ENCODE measurements at regions not wholly inside any gene's neighbourhood (a gene's known extent, or its start where the extent isn't known, plus 50 kb on each side); places are given as distances from the start of the nearest gene placed in this dataset.

DNA sequence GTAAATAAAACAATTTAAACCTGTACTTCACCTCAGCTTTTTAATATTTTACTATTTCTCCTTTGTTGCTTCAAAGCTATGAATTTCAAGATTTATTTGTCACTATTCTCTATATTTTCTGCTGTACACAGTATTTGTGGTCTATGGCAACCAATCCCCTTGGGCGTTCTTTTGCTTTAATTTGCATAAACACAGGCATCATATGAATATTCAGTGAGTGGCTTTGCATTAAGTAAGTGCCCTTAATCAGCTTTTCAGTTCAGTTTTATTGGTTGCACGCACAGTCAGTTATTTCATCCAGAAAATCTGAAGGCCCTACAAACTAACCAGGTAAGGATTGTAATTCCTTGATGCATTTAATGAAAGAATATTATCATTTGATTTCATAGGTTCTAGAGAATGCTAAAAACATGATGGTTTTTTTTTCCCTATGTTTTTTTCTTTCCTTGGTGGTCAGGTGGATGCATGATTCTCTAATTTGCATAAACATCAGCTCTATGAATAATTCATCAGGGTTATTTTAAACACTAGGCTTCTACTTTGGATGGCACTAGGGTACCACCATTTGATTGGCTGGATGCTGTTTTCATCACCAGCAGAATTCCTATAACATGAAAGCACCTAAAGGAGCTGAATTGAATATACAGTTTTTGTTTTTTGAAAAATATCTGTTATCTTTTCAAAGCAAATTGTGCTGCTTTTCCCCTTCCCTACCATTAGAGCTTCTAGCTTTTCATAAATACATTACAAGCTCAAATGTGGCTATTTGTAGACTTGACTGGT is 249.2 kb upstream of the CCNH start (continued):
- TF ChIP-seq ZNF331 (CRISPR knock-in tag; IDR thresholded peaks at IDR 0.05; ENCODE audit: low read depth), result no peak
- no peak for TF ChIP-seq JUNB (IDR thresholded peaks at IDR 0.05; ENCODE audit: unreplicated experiment)
- TF ChIP-seq, protein P1, sequence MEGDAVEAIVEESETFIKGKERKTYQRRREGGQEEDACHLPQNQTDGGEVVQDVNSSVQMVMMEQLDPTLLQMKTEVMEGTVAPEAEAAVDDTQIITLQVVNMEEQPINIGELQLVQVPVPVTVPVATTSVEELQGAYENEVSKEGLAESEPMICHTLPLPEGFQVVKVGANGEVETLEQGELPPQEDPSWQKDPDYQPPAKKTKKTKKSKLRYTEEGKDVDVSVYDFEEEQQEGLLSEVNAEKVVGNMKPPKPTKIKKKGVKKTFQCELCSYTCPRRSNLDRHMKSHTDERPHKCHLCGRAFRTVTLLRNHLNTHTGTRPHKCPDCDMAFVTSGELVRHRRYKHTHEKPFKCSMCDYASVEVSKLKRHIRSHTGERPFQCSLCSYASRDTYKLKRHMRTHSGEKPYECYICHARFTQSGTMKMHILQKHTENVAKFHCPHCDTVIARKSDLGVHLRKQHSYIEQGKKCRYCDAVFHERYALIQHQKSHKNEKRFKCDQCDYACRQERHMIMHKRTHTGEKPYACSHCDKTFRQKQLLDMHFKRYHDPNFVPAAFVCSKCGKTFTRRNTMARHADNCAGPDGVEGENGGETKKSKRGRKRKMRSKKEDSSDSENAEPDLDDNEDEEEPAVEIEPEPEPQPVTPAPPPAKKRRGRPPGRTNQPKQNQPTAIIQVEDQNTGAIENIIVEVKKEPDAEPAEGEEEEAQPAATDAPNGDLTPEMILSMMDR (conservative IDR thresholded peaks at IDR 0.05; ENCODE audit: low read depth in 2 of 2), result no peak

GRCh38 chr5:87653242-87653641 is 240.5 kb upstream of the CCNH start:
- no peak overlapping the region for H3K4me3 ChIP-seq
- H2AFZ ChIP-seq, result no peak overlapping the region
- no peaks in the 10 kb centered on the region for H3K4me1 Mint-ChIP-seq
- H3K27me3 Mint-ChIP-seq (ENCODE audit: insufficient read depth, low read depth, poor library complexity), result no peaks in the 10 kb centered on the region
- H3K4me3 Mint-ChIP-seq, result no peak overlapping the region
- H3K4me2 ChIP-seq, result no peak overlapping the region
- no peak overlapping the region for H3K27ac ChIP-seq (ENCODE audit: low read depth)
- H3K4me1 ChIP-seq (ENCODE audit: insufficient read depth), result no peaks in the 10 kb centered on the region
- no peaks in the 10 kb centered on the region for H4K20me1 ChIP-seq (replicated peaks; ENCODE audit: insufficient read depth)
- H3K9me2 ChIP-seq (ENCODE audit: insufficient read depth), result no peaks in the 10 kb centered on the region
- H3K27ac Mint-ChIP-seq, result no peak overlapping the region
- no peaks in the 10 kb centered on the region for H3K27me3 ChIP-seq (ENCODE audit: insufficient read depth)
- DNase-seq (ENCODE audit: low spot score) (no peak), ATAC-seq (no peak)
- H3F3A ChIP-seq (replicated peaks; ENCODE audit: low read depth), result no peaks in the 10 kb centered on the region
- no peaks in the 10 kb centered on the region for H3K79me2 ChIP-seq (replicated peaks; ENCODE audit: insufficient read depth)
- H3K9me3 Mint-ChIP-seq, result no peaks in the 10 kb centered on the region
- H3K36me3 ChIP-seq (ENCODE audit: insufficient read depth), result no peaks in the 10 kb centered on the region
- no peaks in the 10 kb centered on the region for H3K36me3 Mint-ChIP-seq (ENCODE audit: low read depth)
- no peak for TF ChIP-seq ZNF331 (CRISPR knock-in tag; IDR thresholded peaks at IDR 0.05; ENCODE audit: low read depth)
- TF ChIP-seq EZH2phosphoT487 (IDR thresholded peaks at IDR 0.05; ENCODE audit: unreplicated experiment), result no peak
- TF ChIP-seq, protein P2, sequence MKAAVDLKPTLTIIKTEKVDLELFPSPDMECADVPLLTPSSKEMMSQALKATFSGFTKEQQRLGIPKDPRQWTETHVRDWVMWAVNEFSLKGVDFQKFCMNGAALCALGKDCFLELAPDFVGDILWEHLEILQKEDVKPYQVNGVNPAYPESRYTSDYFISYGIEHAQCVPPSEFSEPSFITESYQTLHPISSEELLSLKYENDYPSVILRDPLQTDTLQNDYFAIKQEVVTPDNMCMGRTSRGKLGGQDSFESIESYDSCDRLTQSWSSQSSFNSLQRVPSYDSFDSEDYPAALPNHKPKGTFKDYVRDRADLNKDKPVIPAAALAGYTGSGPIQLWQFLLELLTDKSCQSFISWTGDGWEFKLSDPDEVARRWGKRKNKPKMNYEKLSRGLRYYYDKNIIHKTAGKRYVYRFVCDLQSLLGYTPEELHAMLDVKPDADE (IDR thresholded peaks at IDR 0.05), result no peak
- TF ChIP-seq, protein P1 (conservative IDR thresholded peaks at IDR 0.05; ENCODE audit: low read depth in 2 of 2), result no peak
- TF ChIP-seq ZNF462 (CRISPR knock-in tag; IDR thresholded peaks at IDR 0.05), result no peak
- TF ChIP-seq, protein P3, sequence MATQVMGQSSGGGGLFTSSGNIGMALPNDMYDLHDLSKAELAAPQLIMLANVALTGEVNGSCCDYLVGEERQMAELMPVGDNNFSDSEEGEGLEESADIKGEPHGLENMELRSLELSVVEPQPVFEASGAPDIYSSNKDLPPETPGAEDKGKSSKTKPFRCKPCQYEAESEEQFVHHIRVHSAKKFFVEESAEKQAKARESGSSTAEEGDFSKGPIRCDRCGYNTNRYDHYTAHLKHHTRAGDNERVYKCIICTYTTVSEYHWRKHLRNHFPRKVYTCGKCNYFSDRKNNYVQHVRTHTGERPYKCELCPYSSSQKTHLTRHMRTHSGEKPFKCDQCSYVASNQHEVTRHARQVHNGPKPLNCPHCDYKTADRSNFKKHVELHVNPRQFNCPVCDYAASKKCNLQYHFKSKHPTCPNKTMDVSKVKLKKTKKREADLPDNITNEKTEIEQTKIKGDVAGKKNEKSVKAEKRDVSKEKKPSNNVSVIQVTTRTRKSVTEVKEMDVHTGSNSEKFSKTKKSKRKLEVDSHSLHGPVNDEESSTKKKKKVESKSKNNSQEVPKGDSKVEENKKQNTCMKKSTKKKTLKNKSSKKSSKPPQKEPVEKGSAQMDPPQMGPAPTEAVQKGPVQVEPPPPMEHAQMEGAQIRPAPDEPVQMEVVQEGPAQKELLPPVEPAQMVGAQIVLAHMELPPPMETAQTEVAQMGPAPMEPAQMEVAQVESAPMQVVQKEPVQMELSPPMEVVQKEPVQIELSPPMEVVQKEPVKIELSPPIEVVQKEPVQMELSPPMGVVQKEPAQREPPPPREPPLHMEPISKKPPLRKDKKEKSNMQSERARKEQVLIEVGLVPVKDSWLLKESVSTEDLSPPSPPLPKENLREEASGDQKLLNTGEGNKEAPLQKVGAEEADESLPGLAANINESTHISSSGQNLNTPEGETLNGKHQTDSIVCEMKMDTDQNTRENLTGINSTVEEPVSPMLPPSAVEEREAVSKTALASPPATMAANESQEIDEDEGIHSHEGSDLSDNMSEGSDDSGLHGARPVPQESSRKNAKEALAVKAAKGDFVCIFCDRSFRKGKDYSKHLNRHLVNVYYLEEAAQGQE (IDR thresholded peaks at IDR 0.05; ENCODE audit: unreplicated experiment), result no peak
- TF ChIP-seq EZH2 (IDR thresholded peaks at IDR 0.05; ENCODE audit: low read depth, unreplicated experiment), result no peak

Measured in GM23338 (cell line).